ENCODE measurements at regions not wholly inside any gene's neighbourhood (a gene's known extent, or its start where the extent isn't known, plus 50 kb on each side); places are given as distances from the start of the nearest gene placed in this dataset.

DNA sequence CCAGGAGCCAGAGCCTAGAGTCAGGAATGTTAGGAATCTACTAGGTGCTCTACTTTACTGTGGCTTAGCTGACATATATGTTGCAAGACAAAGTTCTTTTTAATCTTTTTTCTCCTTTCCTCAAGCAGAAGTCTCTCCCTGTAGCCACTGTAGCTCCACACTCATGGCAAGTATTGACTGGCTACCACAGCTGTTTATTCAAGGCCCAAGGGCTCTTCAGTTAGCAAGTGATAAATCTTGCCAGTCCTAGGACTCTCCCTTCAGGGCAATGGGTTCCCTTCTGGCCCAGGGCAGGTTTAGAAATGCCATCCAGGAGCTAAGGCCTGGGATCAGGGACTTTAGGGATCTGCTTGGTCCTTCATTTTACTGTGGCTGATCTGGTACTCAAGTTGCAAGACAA is 82.0 kb upstream of the TNFRSF21 start:
- TF ChIP-seq, protein P1, sequence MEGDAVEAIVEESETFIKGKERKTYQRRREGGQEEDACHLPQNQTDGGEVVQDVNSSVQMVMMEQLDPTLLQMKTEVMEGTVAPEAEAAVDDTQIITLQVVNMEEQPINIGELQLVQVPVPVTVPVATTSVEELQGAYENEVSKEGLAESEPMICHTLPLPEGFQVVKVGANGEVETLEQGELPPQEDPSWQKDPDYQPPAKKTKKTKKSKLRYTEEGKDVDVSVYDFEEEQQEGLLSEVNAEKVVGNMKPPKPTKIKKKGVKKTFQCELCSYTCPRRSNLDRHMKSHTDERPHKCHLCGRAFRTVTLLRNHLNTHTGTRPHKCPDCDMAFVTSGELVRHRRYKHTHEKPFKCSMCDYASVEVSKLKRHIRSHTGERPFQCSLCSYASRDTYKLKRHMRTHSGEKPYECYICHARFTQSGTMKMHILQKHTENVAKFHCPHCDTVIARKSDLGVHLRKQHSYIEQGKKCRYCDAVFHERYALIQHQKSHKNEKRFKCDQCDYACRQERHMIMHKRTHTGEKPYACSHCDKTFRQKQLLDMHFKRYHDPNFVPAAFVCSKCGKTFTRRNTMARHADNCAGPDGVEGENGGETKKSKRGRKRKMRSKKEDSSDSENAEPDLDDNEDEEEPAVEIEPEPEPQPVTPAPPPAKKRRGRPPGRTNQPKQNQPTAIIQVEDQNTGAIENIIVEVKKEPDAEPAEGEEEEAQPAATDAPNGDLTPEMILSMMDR (IDR thresholded peaks at IDR 0.05; ENCODE audit: poor library complexity, severe bottlenecking) = no peak
- no peak for TF ChIP-seq EZH2 (IDR thresholded peaks at IDR 0.05; ENCODE audit: borderline replicate concordance, insufficient read depth, low read length, poor library complexity, severe bottlenecking)
